Breast epithelium (tissue), 4 donors: ENCODE measurements at regions not wholly inside any gene's neighbourhood (a gene's known extent, or its start where the extent isn't known, plus 50 kb on each side); places are given as distances from the start of the nearest gene placed in this dataset.

Experiments
- DNase-seq, 2 donors: peaks; one replicate each; pipeline ENCODE4 v3.0.0-alpha.2; 2019; ENCODE audit warnings: low spot score in 2 of 2
- H3K27ac ChIP-seq, 2 donors: fragments of 200-600 bp; sonication (generic) in 1 of 2; one replicate each; pipeline ENCODE4 v1.5.1; 2016 to 2019; ENCODE audit warnings: mild to moderate bottlenecking in 1 of 2
- H3K27me3 ChIP-seq, 2 donors: fragments of 200-600 bp; sonication (generic) in 1 of 2; one replicate each; pipeline versions ENCODE4 v1.5.1 to v1.6.0; 2017 to 2019; ENCODE audit warnings: control low read depth in 1 of 2, mild to moderate bottlenecking in 1 of 2
- H3K36me3 ChIP-seq: fragments of 200-600 bp; one replicate; pipeline ENCODE4 v1.5.1; 2019
- H3K4me1 ChIP-seq, 2 donors: fragments of 200-600 bp; sonication (generic); one replicate each; pipeline ENCODE4 v1.5.1; 2016 to 2019; ENCODE audit warnings: control low read depth in 1 of 2
- H3K4me3 ChIP-seq, 3 donors: fragments of 200-600 bp; sonication (generic); 1 replicate in 2 of 3; 2 replicates in 1 of 3; pipeline ENCODE4 v1.5.1; 2016 to 2019; ENCODE audit warnings: mild to moderate bottlenecking in 3 of 3, moderate library complexity in 2 of 3
- H3K9me3 ChIP-seq, 2 donors: fragments of 200-600 bp; sonication (generic) in 1 of 2; one replicate each; pipeline ENCODE4 v1.5.1; 2016 to 2019; ENCODE audit warnings: control low read depth in 1 of 2
- POLR2A ChIP-seq: fragments of 450-650 bp; IDR thresholded peaks from one replicate; pipeline ENCODE4 v1.6.1; 2016; ENCODE audit warnings: antibody characterized with exemption, mild to moderate bottlenecking, moderate library complexity
- POLR2AphosphoS5 ChIP-seq, 3 donors: sonication (generic); formaldehyde crosslinking; IDR thresholded peaks; one replicate each; pipeline ENCODE4 v1.6.1; 2017; ENCODE audit warnings: antibody characterized with exemption in 3 of 3
- intact Hi-C: fragments of 100-400 bp; cut with DNase I; formaldehyde crosslinking; loops from one replicate; pipeline ENCODE4 v1.15.1; 2023; ENCODE audit warnings: low total_unique reads
- TF ChIP-seq, protein P1 (sequence below), 3 donors: fragments of 450-650 bp; IDR thresholded peaks; one replicate each; pipeline ENCODE4 v1.5.1; 2016 to 2017; ENCODE audit warnings: antibody characterized with exemption in 3 of 3, mild to moderate bottlenecking in 3 of 3, moderate library complexity in 3 of 3

GRCh38 chr18:70672581-70672980 is 383.7 kb downstream of the SOCS6 start:
- Histone ChIP-seq H3K36me3 (no peaks in the 10 kb centered on the region), H3K27me3 (no peaks in the 10 kb centered on the region), H3K27ac (no peak overlapping the region), H3K9me3 (peaks cover 0 to 9% of the 10 kb centered on the region in 2 donors), H3K4me3 (no peak overlapping the region), H3K4me1 (no peaks in the 10 kb centered on the region)
- TF ChIP-seq, protein P1, sequence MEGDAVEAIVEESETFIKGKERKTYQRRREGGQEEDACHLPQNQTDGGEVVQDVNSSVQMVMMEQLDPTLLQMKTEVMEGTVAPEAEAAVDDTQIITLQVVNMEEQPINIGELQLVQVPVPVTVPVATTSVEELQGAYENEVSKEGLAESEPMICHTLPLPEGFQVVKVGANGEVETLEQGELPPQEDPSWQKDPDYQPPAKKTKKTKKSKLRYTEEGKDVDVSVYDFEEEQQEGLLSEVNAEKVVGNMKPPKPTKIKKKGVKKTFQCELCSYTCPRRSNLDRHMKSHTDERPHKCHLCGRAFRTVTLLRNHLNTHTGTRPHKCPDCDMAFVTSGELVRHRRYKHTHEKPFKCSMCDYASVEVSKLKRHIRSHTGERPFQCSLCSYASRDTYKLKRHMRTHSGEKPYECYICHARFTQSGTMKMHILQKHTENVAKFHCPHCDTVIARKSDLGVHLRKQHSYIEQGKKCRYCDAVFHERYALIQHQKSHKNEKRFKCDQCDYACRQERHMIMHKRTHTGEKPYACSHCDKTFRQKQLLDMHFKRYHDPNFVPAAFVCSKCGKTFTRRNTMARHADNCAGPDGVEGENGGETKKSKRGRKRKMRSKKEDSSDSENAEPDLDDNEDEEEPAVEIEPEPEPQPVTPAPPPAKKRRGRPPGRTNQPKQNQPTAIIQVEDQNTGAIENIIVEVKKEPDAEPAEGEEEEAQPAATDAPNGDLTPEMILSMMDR (IDR thresholded peaks at IDR 0.05) = no peak
- TF ChIP-seq POLR2A (no peak), POLR2AphosphoS5 (IDR thresholded peaks at IDR 0.05) (no peak)
- DNase-seq = no peak
- intact Hi-C loops = no loop called here

GRCh38 chr18:70671889-70672565 is 383.2 kb downstream of the SOCS6 start:
- peaks cover 0 to 9% of the 10 kb centered on the region in 2 donors for H3K9me3 ChIP-seq
- TF ChIP-seq POLR2AphosphoS5 (IDR thresholded peaks at IDR 0.05) (no peak), POLR2A (no peak)
- TF ChIP-seq, protein P1 (IDR thresholded peaks at IDR 0.05) = no peak
- intact Hi-C loops = no loop called here

DNA sequence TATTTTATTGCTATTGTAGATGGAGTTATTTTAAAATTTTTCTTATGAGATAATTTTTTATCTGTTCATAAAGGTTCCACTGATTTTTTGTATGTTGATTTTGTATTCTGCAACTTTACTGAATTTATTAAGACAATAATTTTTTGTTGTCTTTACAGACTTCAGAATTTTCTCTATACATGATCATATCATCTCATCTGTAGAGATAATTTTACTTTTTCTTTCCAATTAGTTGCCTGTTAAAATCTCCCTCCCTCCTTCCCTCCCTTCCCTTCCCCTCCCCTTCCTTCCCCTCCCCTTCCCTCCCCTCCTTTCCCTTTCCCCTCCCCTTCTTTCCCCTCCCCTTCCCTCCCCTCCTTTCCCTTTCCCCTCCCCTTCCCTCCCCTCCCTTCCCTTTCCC is 378.1 kb downstream of the SOCS6 start:
- no peak overlapping the region for H3K4me3 ChIP-seq
- no peak for DNase-seq
- no peak overlapping the region for H3K27ac ChIP-seq
- no peaks in the 10 kb centered on the region for H3K4me1 ChIP-seq
- peaks cover 0 to 17% of the 10 kb centered on the region in 2 donors for H3K9me3 ChIP-seq
- no peaks in the 10 kb centered on the region for H3K36me3 ChIP-seq
- H3K27me3 ChIP-seq = no peaks in the 10 kb centered on the region
- intact Hi-C loops = no loop called here
- TF ChIP-seq, protein P1 (IDR thresholded peaks at IDR 0.05) = no peak
- TF ChIP-seq POLR2AphosphoS5 (IDR thresholded peaks at IDR 0.05) (no peak), POLR2A (no peak)

More at GRCh38 chr18:70671889-70672565, 383.2 kb downstream of the SOCS6 start:
- no peak overlapping the region for H3K4me3 ChIP-seq
- no peaks in the 10 kb centered on the region for H3K27me3 ChIP-seq
- DNase-seq = no peak
- no peaks in the 10 kb centered on the region for H3K36me3 ChIP-seq
- no peaks in the 10 kb centered on the region for H3K4me1 ChIP-seq
- H3K27ac ChIP-seq = no peak overlapping the region

DNA sequence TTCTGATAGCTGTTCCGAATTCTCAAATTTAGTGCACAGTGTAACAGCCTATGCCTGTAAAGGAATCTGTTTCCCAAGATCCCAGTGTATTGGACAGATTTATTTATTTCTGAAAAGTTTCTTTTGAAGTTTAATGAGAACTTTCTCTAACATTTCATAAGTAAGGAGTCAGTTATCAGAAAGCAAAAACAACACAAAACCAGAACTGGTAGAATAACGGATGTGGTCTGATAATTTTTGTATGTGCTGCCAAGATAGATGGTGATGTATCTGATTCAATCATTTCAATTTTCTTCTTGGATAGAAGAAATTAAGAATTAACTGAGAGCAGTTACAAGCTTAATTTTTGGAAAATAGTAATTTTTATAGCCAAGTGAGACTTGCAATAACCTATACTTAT is 374.3 kb downstream of the SOCS6 start:
- TF ChIP-seq POLR2A = no peak
- TF ChIP-seq, protein P1 (IDR thresholded peaks at IDR 0.05) = no peak
- no peak overlapping the region for H3K4me3 ChIP-seq
- DNase-seq = no peak
- no peak overlapping the region for H3K27ac ChIP-seq
- H3K4me1 ChIP-seq = no peaks in the 10 kb centered on the region
- no peaks in the 10 kb centered on the region for H3K27me3 ChIP-seq
- no peaks in the 10 kb centered on the region for H3K36me3 ChIP-seq
- intact Hi-C loops = no loop called here
- H3K9me3 ChIP-seq = peaks cover 0 to 8% of the 10 kb centered on the region in 2 donors

GRCh38 chr18:70662588-70662987 is 373.7 kb downstream of the SOCS6 start:
- intact Hi-C loops = no loop called here

More at GRCh38 chr18:70662588-70662987, 373.7 kb downstream of the SOCS6 start:
- no peaks in the 10 kb centered on the region for H3K4me1 ChIP-seq
- peaks cover 0 to 8% of the 10 kb centered on the region in 2 donors for H3K9me3 ChIP-seq
- H3K27ac ChIP-seq = no peak overlapping the region
- H3K4me3 ChIP-seq = no peak overlapping the region
- H3K36me3 ChIP-seq = no peaks in the 10 kb centered on the region
- no peak for TF ChIP-seq POLR2A
- TF ChIP-seq POLR2AphosphoS5 (IDR thresholded peaks at IDR 0.05) = no peak
- no peak for DNase-seq
- no peaks in the 10 kb centered on the region for H3K27me3 ChIP-seq
